ENCODE measurements at regions not wholly inside any gene's neighbourhood (a gene's known extent, or its start where the extent isn't known, plus 50 kb on each side); places are given as distances from the start of the nearest gene placed in this dataset.

DNA sequence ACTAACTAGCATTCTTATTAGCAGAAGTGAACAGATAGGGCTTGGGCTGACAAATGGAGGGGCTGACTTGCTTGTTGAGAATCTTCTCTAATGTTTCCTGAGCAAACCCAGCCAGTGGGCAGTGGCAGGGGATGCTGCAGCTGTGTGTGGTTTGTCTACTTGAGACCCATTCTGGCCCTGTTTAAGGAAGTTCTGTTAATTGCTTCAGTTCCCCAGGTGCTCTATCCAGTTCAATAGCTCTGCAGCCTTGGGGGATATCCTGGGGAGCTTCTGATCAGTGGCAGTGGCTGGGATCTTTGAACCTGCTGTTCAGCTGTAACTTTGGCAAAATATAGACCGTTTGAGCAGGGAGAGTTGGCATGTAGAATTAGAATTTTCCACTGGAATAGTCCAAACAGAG is 137.4 kb downstream of the ZNF326 start:
- no peaks in the 10 kb centered on the region for H3F3A ChIP-seq (ENCODE audit: insufficient read depth, low read length)
- no peaks in the 10 kb centered on the region for H3K27me3 ChIP-seq (ENCODE audit: insufficient read depth, low read length)
- H3K9me3 ChIP-seq (ENCODE audit: low read length) = 0 out of 2 replicates have a peak, but pooled peaks cover 3% of the 10 kb centered on the region
- no peaks in the 10 kb centered on the region for H3K36me3 ChIP-seq (ENCODE audit: insufficient read depth, low read length)
- H3K9ac ChIP-seq (ENCODE audit: low read length) = no peak overlapping the region
- no peak overlapping the region for H3K27ac ChIP-seq (ENCODE audit: low read depth, low read length, poor library complexity, severe bottlenecking)
- H3K79me2 ChIP-seq (ENCODE audit: insufficient read depth, low read length) = no peaks in the 10 kb centered on the region
- no peak overlapping the region for H3K4me3 ChIP-seq (ENCODE audit: low read depth, low read length, poor library complexity, severe bottlenecking)
- H3K4me2 ChIP-seq (ENCODE audit: low read length) = no peak overlapping the region
- no peaks in the 10 kb centered on the region for H3K9me2 ChIP-seq (ENCODE audit: low read depth, low read length)
- no peak for TF ChIP-seq EZH2 (IDR thresholded peaks at IDR 0.05; ENCODE audit: borderline replicate concordance, low read length)
- TF ChIP-seq, protein P1, sequence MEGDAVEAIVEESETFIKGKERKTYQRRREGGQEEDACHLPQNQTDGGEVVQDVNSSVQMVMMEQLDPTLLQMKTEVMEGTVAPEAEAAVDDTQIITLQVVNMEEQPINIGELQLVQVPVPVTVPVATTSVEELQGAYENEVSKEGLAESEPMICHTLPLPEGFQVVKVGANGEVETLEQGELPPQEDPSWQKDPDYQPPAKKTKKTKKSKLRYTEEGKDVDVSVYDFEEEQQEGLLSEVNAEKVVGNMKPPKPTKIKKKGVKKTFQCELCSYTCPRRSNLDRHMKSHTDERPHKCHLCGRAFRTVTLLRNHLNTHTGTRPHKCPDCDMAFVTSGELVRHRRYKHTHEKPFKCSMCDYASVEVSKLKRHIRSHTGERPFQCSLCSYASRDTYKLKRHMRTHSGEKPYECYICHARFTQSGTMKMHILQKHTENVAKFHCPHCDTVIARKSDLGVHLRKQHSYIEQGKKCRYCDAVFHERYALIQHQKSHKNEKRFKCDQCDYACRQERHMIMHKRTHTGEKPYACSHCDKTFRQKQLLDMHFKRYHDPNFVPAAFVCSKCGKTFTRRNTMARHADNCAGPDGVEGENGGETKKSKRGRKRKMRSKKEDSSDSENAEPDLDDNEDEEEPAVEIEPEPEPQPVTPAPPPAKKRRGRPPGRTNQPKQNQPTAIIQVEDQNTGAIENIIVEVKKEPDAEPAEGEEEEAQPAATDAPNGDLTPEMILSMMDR (IDR thresholded peaks at IDR 0.05; ENCODE audit: low read length) = no peak
- no peaks in the 10 kb centered on the region for H4K20me1 ChIP-seq (ENCODE audit: insufficient read depth, low read length)
- no peak overlapping the region for H2AFZ ChIP-seq (ENCODE audit: low read length)
- no peaks in the 10 kb centered on the region for H3K4me1 ChIP-seq (ENCODE audit: insufficient read depth, low read length, severe bottlenecking)

DNA sequence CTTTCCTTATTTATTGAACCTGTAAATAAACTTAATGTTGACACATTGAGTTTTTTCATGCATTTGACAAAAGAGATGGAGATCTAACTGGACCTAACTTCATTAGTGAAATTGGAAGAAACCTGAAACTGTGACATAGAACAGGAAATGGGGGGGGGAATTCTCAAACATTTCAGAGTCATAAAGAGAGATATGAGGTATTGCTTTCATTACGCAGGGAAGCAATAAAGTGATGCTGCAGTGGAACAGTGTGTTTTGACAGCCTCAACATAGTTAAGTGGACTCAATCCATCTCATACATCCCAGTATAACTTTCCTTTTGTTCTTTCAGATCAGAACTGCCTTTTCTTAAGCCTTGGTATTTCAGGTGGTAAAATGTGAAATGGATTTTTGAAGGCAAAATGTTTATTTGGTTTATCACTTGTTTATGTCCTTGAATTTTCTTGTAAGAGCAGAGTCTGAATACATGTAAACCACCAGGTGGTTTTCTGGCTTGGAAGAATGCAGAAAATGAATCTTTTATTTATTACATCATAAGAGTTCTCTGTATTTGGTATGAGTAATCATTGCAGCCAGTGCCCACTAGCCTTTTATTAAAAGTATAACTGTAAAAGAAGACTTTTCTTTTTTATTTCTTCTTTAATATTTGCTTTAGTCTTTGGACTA is 132.5 kb downstream of the ZNF326 start:
- H3K27ac ChIP-seq (ENCODE audit: low read depth, low read length, poor library complexity, severe bottlenecking) = no peak overlapping the region

DNA sequence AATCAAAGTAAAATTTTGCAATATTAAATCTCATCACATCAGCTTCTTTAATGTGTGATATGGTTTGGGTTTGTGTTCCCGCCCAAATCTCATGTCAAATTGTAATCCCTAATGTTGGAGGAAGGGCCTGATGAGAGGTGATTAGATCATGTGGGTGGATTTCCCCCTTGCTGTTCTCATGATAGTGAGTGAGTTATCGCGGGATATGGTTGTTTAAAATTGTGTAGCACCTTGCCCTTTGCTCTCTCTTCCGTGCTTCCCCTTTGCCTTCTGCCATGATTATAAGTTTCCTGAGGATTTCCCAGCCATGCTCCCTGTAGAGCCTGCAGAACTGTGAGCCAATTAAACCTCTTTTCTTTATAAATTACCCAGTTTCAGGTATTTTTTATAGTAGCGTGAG is 131.9 kb downstream of the ZNF326 start:
- H3K27me3 ChIP-seq (ENCODE audit: insufficient read depth, low read length) = no peaks in the 10 kb centered on the region
- no peak overlapping the region for H3K4me2 ChIP-seq (ENCODE audit: low read length)
- H3K9me3 ChIP-seq (ENCODE audit: low read length) = no peaks in the 10 kb centered on the region
- H3K79me2 ChIP-seq (ENCODE audit: insufficient read depth, low read length) = no peaks in the 10 kb centered on the region
- H3K4me1 ChIP-seq (ENCODE audit: insufficient read depth, low read length, severe bottlenecking) = no peaks in the 10 kb centered on the region
- H3K27ac ChIP-seq (ENCODE audit: low read depth, low read length, poor library complexity, severe bottlenecking) = no peak overlapping the region
- no peaks in the 10 kb centered on the region for H3K9me2 ChIP-seq (ENCODE audit: low read depth, low read length)
- H3K36me3 ChIP-seq (ENCODE audit: insufficient read depth, low read length) = no peaks in the 10 kb centered on the region
- H4K20me1 ChIP-seq (ENCODE audit: insufficient read depth, low read length) = no peaks in the 10 kb centered on the region
- TF ChIP-seq, protein P1 (IDR thresholded peaks at IDR 0.05; ENCODE audit: low read length) = no peak
- no peak for TF ChIP-seq EZH2 (IDR thresholded peaks at IDR 0.05; ENCODE audit: borderline replicate concordance, low read length)
- H2AFZ ChIP-seq (ENCODE audit: low read length) = no peak overlapping the region
- H3F3A ChIP-seq (ENCODE audit: insufficient read depth, low read length) = no peaks in the 10 kb centered on the region
- no peak overlapping the region for H3K9ac ChIP-seq (ENCODE audit: low read length)
- no peak overlapping the region for H3K4me3 ChIP-seq (ENCODE audit: low read depth, low read length, poor library complexity, severe bottlenecking)

More for the DNA sequence above, 132.5 kb downstream of the ZNF326 start:
- H3K4me1 ChIP-seq (ENCODE audit: insufficient read depth, low read length, severe bottlenecking) = no peaks in the 10 kb centered on the region
- no peaks in the 10 kb centered on the region for H3K79me2 ChIP-seq (ENCODE audit: insufficient read depth, low read length)
- no peak for TF ChIP-seq EZH2 (IDR thresholded peaks at IDR 0.05; ENCODE audit: borderline replicate concordance, low read length)
- TF ChIP-seq, protein P1 (IDR thresholded peaks at IDR 0.05; ENCODE audit: low read length) = no peak
- no peaks in the 10 kb centered on the region for H3K9me3 ChIP-seq (ENCODE audit: low read length)
- no peak overlapping the region for H3K4me3 ChIP-seq (ENCODE audit: low read depth, low read length, poor library complexity, severe bottlenecking)
- no peaks in the 10 kb centered on the region for H3F3A ChIP-seq (ENCODE audit: insufficient read depth, low read length)
- H3K27me3 ChIP-seq (ENCODE audit: insufficient read depth, low read length) = no peaks in the 10 kb centered on the region
- no peaks in the 10 kb centered on the region for H4K20me1 ChIP-seq (ENCODE audit: insufficient read depth, low read length)
- no peak overlapping the region for H3K9ac ChIP-seq (ENCODE audit: low read length)
- H3K36me3 ChIP-seq (ENCODE audit: insufficient read depth, low read length) = no peaks in the 10 kb centered on the region
- H2AFZ ChIP-seq (ENCODE audit: low read length) = no peak overlapping the region
- H3K9me2 ChIP-seq (ENCODE audit: low read depth, low read length) = no peaks in the 10 kb centered on the region
- H3K4me2 ChIP-seq (ENCODE audit: low read length) = no peak overlapping the region
